GM23338 (cell line): ENCODE measurements at regions not wholly inside any gene's neighbourhood (a gene's known extent, or its start where the extent isn't known, plus 50 kb on each side); places are given as distances from the start of the nearest gene placed in this dataset.

Experiments
- ATAC-seq: fragments of 200-7000 bp; cut with Tn5 transposase; 3 replicates; pipeline ENCODE4 v1.9.1; 2020
- DNase-seq: peaks from one replicate; pipeline ENCODE4 v3.0.0-alpha.2; 2015; ENCODE audit warnings: low spot score
- H2AFZ ChIP-seq: fragments of 200-600 bp; sonication (generic); 2 replicates; pipeline ENCODE4 v1.8.0; 2016; ENCODE audit warnings: antibody characterized with exemption, mild to moderate bottlenecking, moderate library complexity
- H3F3A ChIP-seq: fragments of 200-600 bp; sonication (generic); replicated peaks from 2 replicates; pipeline ENCODE4 v1.8.0; 2017; ENCODE audit warnings: antibody characterized with exemption, mixed run types, low read depth
- H3K27ac ChIP-seq: fragments of 200-600 bp; sonication (generic); 2 replicates; pipeline ENCODE4 v1.6.1; 2016; ENCODE audit warnings: low read depth
- H3K27me3 ChIP-seq: fragments of 200-600 bp; sonication (generic); 2 replicates; pipeline ENCODE4 v1.8.0; 2016; ENCODE audit warnings: mild to moderate bottlenecking, mixed run types, moderate library complexity; ENCODE audit not compliant: insufficient read depth
- H3K36me3 ChIP-seq: fragments of 200-600 bp; sonication (generic); 2 replicates; pipeline ENCODE4 v1.8.0; 2016; ENCODE audit warnings: mild to moderate bottlenecking; ENCODE audit not compliant: insufficient read depth
- H3K4me1 ChIP-seq: fragments of 200-600 bp; sonication (generic); 2 replicates; pipeline ENCODE4 v1.8.0; 2016; ENCODE audit warnings: mild to moderate bottlenecking, moderate library complexity; ENCODE audit not compliant: insufficient read depth
- H3K4me2 ChIP-seq: fragments of 200-600 bp; sonication (generic); 2 replicates; pipeline ENCODE4 v1.7.1; 2017; ENCODE audit warnings: mixed run types
- H3K4me3 ChIP-seq: fragments of 200-600 bp; sonication (generic); 2 replicates; pipeline ENCODE4 v1.6.1; 2016; ENCODE audit warnings: mixed run types
- H3K79me2 ChIP-seq: fragments of 200-600 bp; sonication (generic); replicated peaks from 2 replicates; pipeline ENCODE4 v1.8.0; 2017; ENCODE audit warnings: mild to moderate bottlenecking; ENCODE audit not compliant: insufficient read depth
- H3K9me2 ChIP-seq: fragments of 200-600 bp; sonication (generic); 2 replicates; pipeline ENCODE4 v1.8.0; 2017; ENCODE audit not compliant: insufficient read depth
- H4K20me1 ChIP-seq: fragments of 200-600 bp; sonication (generic); replicated peaks from 2 replicates; pipeline ENCODE4 v1.8.0; 2017; ENCODE audit warnings: mild to moderate bottlenecking; ENCODE audit not compliant: insufficient read depth
- H3K27ac Mint-ChIP-seq: 2 replicates; pipeline ENCODE4 v1.8.0; 2020; ENCODE audit warnings: inconsistent platforms, mild to moderate bottlenecking, moderate library complexity, mixed read lengths
- H3K27me3 Mint-ChIP-seq: 3 replicates; pipeline ENCODE4 v1.8.0; 2022; ENCODE audit warnings: low read depth, mild to moderate bottlenecking, moderate library complexity, mixed read lengths, inconsistent platforms; ENCODE audit not compliant: insufficient read depth, poor library complexity
- H3K36me3 Mint-ChIP-seq: 3 replicates; pipeline ENCODE4 v1.8.0; 2021; ENCODE audit warnings: low read depth, mild to moderate bottlenecking, inconsistent platforms, moderate library complexity, mixed read lengths
- H3K4me1 Mint-ChIP-seq: 3 replicates; pipeline ENCODE4 v1.8.0; 2020; ENCODE audit warnings: mild to moderate bottlenecking, inconsistent platforms, mixed read lengths
- H3K4me3 Mint-ChIP-seq: 3 replicates; pipeline ENCODE4 v1.8.0; 2021; ENCODE audit warnings: moderate library complexity, mild to moderate bottlenecking, inconsistent platforms, mixed read lengths
- H3K9me3 Mint-ChIP-seq: 3 replicates; pipeline ENCODE4 v1.8.0; 2020; ENCODE audit warnings: moderate library complexity, mild to moderate bottlenecking, inconsistent platforms, mixed read lengths
- CREB1 ChIP-seq: fragments of 250-450 bp; sonication (Bioruptor Pico); IDR thresholded peaks from 2 replicates; pipeline ENCODE4 v1.5.0; 2020; ENCODE audit warnings: low read depth, mild to moderate bottlenecking, moderate library complexity
- CTCF ChIP-seq, 2 experiments: fragments of 200-600 bp in 1 of 2; sonication (generic) in 1 of 2; conservative IDR thresholded peaks; 2 replicates each; pipeline versions ENCODE4 v1.5.1 to v1.6.1; 2016 to 2017; ENCODE audit warnings: antibody characterized with exemption in 2 of 2, low read depth in 2 of 2, mild to moderate bottlenecking in 2 of 2, moderate library complexity in 1 of 2
- ETS1 ChIP-seq: IDR thresholded peaks from 2 replicates; pipeline ENCODE4 v1.6.1; 2016; ENCODE audit warnings: antibody characterized with exemption
- EZH2 ChIP-seq: fragments of 200-600 bp; sonication (generic); IDR thresholded peaks from one replicate; pipeline ENCODE4 v1.8.0; 2017; ENCODE audit warnings: antibody characterized with exemption, mild to moderate bottlenecking, low read depth; ENCODE audit not compliant: unreplicated experiment
- EZH2phosphoT487 ChIP-seq: fragments of 200-600 bp; sonication (generic); IDR thresholded peaks from one replicate; pipeline ENCODE4 v1.8.1; 2018; ENCODE audit warnings: antibody characterized with exemption; ENCODE audit not compliant: unreplicated experiment
- JUNB ChIP-seq: IDR thresholded peaks from one replicate; pipeline ENCODE4 v1.6.1; 2016; ENCODE audit warnings: antibody characterized with exemption; ENCODE audit not compliant: unreplicated experiment
- NANOG ChIP-seq: IDR thresholded peaks from 2 replicates; pipeline ENCODE4 v1.6.1; 2016; ENCODE audit warnings: antibody characterized with exemption, borderline replicate concordance
- REST ChIP-seq: IDR thresholded peaks from one replicate; pipeline ENCODE4 v1.6.1; 2018; ENCODE audit warnings: antibody characterized with exemption; ENCODE audit not compliant: unreplicated experiment
- ZNF114 ChIP-seq: fragments of 250-450 bp; sonication (Bioruptor Pico); IDR thresholded peaks from 2 replicates; pipeline ENCODE4 v1.5.0; 2020; ENCODE audit warnings: mild to moderate bottlenecking, moderate library complexity
- ZNF331 ChIP-seq: fragments of 250-450 bp; sonication (Bioruptor Pico); IDR thresholded peaks from 2 replicates; pipeline ENCODE4 v1.5.0; 2020; ENCODE audit warnings: low read depth, mild to moderate bottlenecking, moderate library complexity
- ZNF462 ChIP-seq: fragments of 250-450 bp; sonication (Bioruptor Pico); IDR thresholded peaks from 2 replicates; pipeline ENCODE4 v1.5.0; 2020; ENCODE audit warnings: mild to moderate bottlenecking, moderate library complexity

GRCh38 chr5:39629946-39630345, 205.2 kb upstream of the DAB2 start:
- H3K4me2 ChIP-seq: no peak overlapping the region
- H3K27ac ChIP-seq: no peak overlapping the region
- H3K27me3 ChIP-seq: no peaks in the 10 kb centered on the region
- no peaks in the 10 kb centered on the region for H3K36me3 ChIP-seq
- no peak overlapping the region for H3K27ac Mint-ChIP-seq
- no peak overlapping the region for H3K4me3 Mint-ChIP-seq
- no peaks in the 10 kb centered on the region for H3K27me3 Mint-ChIP-seq
- no peaks in the 10 kb centered on the region for H3F3A ChIP-seq
- DNase-seq: no peak
- no peaks in the 10 kb centered on the region for H3K79me2 ChIP-seq
- H2AFZ ChIP-seq: no peak overlapping the region
- no peaks in the 10 kb centered on the region for H3K36me3 Mint-ChIP-seq
- no peaks in the 10 kb centered on the region; the same call in 1 of the 2 replicates for H3K9me2 ChIP-seq
- TF ChIP-seq REST: no peak
- TF ChIP-seq CTCF (conservative IDR thresholded peaks at IDR 0.05; ENCODE audit: low read depth in 2 of 2): no peak
- TF ChIP-seq EZH2: no peak
- no peak for TF ChIP-seq ZNF114 (CRISPR knock-in tag)
- no peak for TF ChIP-seq ZNF331 (CRISPR knock-in tag)
- no peak for TF ChIP-seq ETS1
- no peak for TF ChIP-seq JUNB
- TF ChIP-seq EZH2phosphoT487: no peak
- no peaks in the 10 kb centered on the region for H4K20me1 ChIP-seq
- no peaks in the 10 kb centered on the region for H3K4me1 ChIP-seq
- no peak overlapping the region for H3K4me3 ChIP-seq
- no peak for ATAC-seq
- no peaks in the 10 kb centered on the region for H3K9me3 Mint-ChIP-seq
- no peaks in the 10 kb centered on the region for H3K4me1 Mint-ChIP-seq

- Histone ChIP-seq H3K4me3 (no peak overlapping the region), H3K36me3 (no peaks in the 10 kb centered on the region), H3K9me2 (no peaks in the 10 kb centered on the region; the same call in 1 of the 2 replicates), H3K79me2 (no peaks in the 10 kb centered on the region), H3K27me3 (no peaks in the 10 kb centered on the region), H3K4me2 (no peak overlapping the region), H3F3A (no peaks in the 10 kb centered on the region), H3K27ac (no peak overlapping the region), H4K20me1 (no peaks in the 10 kb centered on the region), H2AFZ (no peak overlapping the region), H3K4me1 (no peaks in the 10 kb centered on the region)
- no peaks in the 10 kb centered on the region; the same call in 2 of the 3 replicates for H3K4me1 Mint-ChIP-seq
- ATAC-seq (no peak), DNase-seq (no peak)
- no peak overlapping the region for H3K4me3 Mint-ChIP-seq
- H3K27ac Mint-ChIP-seq: no peak overlapping the region
- H3K27me3 Mint-ChIP-seq: no peaks in the 10 kb centered on the region
- no peaks in the 10 kb centered on the region for H3K36me3 Mint-ChIP-seq
- H3K9me3 Mint-ChIP-seq: no peaks in the 10 kb centered on the region
- no peak for TF ChIP-seq EZH2
- TF ChIP-seq ZNF462 (CRISPR knock-in tag): no peak
- TF ChIP-seq NANOG: no peak
- no peak for TF ChIP-seq CREB1 (CRISPR knock-in tag)
Measured at GRCh38 chr5:39628348-39628747, 203.6 kb upstream of the DAB2 start.
